G401.6 (cell line): ENCODE measurements at regions not wholly inside any gene's neighbourhood (a gene's known extent, or its start where the extent isn't known, plus 50 kb on each side); places are given as distances from the start of the nearest gene placed in this dataset.
"Not testable (repeated sequence)": the region's sequence is repeated elsewhere in the genome, so short reads cannot be mapped to it uniquely, and the experiment has no call there.

ENCODE experiments used
- FAIRE-seq: peaks from 2 replicates; lab custom pipeline; 2012; peaks lifted over from hg19 to GRCh38; lab: Jason Lieb, UNC

GRCh38 chr16:59514651-59515050 is 780.5 kb upstream of the GOT2 start:
- FAIRE-seq, result no peak

- no peak for FAIRE-seq
Measured at GRCh38 chr16:59510008-59510424, 775.9 kb upstream of the GOT2 start.

DNA sequence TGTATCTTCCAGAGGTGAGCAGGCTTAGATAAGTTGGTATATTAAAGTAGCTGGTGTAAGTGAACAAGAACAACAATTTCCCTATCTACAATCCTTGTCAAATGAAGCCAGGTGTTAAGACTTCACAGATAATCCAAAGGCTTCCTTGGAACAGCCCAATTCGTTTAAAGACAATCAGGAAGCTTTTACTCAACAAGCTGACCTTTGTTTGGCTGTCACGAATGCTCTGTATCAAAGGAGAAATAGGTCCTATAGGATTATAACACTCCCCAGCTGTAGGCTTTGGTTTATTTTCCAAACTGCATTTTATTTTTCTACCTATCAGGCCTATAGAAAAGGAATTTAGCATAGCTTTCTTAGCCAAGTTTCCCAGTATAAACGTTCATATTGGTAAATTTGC is 766.5 kb upstream of the GOT2 start:
- no peak for FAIRE-seq

DNA sequence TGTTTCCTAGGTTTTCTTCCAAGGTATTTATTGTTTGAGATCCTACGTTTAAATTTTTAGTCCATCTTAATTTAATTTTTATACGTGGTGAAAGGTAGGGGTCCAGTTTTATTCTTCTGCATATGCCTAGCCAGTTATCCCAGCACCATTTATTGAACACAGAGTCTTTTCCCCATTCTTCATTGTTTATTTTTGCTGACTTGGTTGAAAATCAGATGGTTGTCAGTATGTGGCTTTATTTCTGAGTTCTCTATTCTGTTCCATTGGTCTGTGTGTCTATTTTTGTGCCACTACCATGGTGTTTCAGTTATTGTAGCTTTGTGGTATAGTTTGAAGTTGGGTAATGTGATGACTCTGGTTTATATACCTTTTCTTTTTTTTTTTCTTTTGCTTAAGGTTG is 753.0 kb upstream of the GOT2 start:
- FAIRE-seq, result no peak

- no peak for FAIRE-seq
Measured at GRCh38 chr16:59484833-59485516, 750.9 kb upstream of the GOT2 start.

GRCh38 chr16:59478838-59479237 is 744.7 kb upstream of the GOT2 start:
- FAIRE-seq, result no peak

DNA sequence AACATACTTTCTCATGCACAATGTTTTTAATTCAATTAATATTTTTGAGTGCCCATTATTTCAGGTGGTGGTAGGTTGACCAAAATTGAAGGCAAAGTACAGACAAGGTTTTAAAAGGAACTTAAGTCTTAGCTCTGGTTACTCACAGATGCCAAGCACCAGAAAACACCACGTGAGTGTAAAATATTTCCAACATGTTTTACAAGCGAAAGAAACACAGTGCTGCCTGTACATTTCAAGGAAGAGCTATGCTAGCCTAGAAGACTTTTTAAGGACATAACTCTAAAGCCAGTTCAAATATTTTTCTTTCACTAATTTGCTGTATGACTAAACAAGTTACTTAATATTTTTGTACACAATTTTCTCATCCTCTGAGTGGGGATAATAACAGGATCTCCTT is 736.4 kb upstream of the GOT2 start:
- no peak for FAIRE-seq

DNA sequence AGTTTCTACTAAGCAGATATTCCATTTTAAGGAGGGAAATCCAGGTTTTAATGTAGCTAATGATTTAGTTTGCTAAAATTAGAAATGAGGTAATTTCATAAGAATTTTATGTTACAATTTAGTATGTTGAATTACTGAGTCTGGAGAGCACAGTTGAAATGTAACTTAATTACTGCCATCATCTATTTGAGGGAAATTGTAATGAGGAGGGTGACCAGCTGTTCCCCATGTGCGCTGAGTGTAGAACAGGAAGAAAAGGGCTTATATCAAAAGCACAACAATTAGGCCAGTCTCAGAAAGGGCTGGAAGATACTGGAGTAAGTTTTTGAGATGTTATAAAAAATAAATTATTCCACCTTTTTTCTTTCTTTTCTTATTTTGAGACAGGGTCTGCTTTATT is 735.1 kb upstream of the GOT2 start:
- FAIRE-seq, result no peak

DNA sequence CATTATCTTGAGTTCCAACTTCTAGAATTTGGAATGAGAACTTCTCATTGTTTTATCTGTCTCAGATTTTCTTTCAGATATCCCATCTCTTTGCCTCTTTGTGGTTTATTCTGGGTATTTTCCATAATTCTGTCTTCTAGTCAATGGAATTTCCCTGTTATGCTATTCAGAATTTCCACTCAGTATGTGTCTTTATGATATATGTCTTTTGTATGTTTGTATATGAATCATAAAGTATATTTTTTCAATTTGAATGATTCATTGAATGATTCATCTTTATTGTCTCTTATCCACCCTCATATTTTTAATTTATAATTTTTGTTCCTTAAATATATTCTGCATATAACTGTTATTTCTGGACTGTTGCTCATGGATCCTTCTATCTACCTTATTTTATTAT is 729.7 kb upstream of the GOT2 start:
- FAIRE-seq, result no peak

DNA sequence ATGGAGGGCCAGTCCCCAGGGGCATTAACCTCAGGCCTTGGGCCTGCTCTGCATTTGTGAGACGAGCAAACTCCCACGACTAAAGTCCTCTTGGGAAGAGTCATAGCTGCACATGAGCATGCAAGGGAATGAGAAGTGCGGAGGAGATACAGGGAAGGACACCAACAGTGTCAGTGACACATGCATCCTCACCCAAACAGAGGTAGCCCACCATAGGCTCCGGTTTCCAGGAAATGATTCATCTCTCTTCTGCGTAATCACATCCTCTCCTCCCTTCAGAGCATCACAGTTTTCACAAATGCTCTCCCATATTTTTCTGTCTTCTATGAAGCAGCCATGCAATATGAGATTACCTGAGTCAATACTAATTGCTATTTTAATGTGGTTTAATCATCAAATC is 725.7 kb upstream of the GOT2 start:
- no peak for FAIRE-seq

- no peak for FAIRE-seq
Measured at GRCh38 chr16:59455497-59455896, 721.4 kb upstream of the GOT2 start.

DNA sequence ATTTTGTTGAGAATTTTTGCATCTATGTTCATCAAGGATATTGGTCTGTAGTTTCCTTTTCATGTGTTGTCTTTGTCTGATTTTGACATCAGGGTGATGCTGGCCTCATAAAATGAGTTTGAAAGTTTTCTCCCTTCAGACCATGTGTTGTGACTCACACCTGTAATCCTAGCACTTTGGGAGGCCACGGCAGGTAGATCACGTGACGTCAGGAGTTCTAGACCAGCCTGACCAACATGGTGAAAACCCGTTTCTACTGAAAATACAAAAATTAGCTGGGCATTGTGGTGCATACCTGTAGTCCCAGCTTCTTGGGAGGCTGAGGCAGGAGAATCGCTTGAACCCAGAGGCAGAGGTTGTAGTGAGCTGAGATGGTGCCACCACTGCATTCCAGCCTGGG is 716.4 kb upstream of the GOT2 start:
- FAIRE-seq, result not testable (repeated sequence)

DNA sequence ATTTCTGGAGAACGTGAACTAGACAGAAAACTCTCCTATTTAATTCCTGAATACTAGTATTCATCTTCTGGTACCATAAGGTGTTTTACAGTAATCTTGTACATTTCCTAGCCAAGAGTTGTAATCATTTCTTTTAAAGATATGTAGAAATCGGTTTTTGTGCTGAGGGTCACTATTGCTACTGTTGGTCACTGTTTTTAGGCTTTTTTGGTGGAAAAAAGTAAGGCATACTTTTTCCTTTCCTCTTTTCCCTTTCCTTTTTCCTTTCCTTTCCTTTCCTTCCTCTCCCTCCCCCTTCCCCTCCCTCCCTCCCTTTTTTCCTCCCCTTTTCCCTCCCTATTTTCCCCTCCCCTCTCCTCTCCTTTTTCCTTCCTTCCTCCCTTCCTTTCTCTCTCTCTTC is 706.4 kb upstream of the GOT2 start:
- no peak for FAIRE-seq

DNA sequence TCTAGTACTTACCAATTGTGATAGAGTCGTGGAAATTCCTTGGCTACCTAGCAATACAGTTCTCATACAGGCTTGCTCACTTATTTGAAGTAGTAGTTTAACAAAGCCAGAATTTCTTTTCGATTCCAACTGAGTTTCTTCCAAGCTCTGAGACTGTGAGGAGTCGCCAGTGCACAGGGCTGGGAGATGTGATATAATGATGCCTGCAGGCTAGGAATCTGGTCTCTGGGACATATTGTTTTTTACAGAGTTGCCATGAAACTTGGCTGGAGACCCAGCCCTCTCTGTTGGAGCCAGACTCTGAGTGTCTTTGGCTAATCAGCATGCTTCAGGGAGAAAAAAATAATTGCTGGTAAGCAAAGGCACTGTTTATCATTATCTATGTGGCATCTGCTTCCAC is 698.8 kb upstream of the GOT2 start:
- FAIRE-seq, result no peak

GRCh38 chr16:59432276-59432675 is 698.2 kb upstream of the GOT2 start:
- FAIRE-seq, result no peak

- FAIRE-seq, result no peak
Measured at GRCh38 chr16:59424714-59425273, 690.7 kb upstream of the GOT2 start.

GRCh38 chr16:59411961-59412841 is 678.1 kb upstream of the GOT2 start:
- FAIRE-seq, result no peak

- FAIRE-seq, result no peak
Measured at GRCh38 chr16:59410451-59410850, 676.3 kb upstream of the GOT2 start.

DNA sequence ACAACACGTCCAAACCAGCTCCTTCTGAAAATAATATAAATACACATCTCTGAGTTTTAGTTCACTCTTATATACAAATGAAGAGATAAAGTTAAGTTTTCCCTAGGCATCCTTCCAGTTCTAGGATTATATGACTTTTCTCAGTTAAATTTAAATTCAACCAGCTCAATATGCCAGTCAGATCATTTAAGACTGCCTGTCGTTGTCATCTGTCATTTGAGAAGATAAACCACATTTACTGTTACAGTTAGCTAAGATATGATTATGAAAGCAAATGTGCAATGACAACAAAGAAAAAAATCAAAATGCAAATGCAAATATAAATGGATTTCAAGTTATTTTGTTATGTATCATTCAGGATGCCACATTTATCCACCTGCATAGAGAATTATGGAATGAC is 671.7 kb upstream of the GOT2 start:
- no peak for FAIRE-seq

DNA sequence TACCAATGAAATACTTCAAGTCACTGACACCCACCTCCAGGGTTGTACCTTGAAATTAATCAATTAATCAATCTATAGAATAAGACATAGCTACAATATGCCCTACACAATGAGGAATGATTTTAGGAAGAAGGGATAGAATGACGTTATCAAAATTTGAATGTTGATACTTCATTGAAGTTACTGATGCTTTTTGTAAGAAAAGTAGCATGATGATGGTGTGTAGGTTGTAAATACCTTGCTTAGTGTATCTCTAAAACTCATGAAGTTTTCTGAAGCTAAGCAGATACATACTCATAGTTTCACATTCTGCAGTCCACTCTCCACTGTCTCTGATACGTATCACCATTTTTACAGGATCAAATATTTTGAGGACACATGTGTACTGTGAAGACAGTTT is 670.4 kb upstream of the GOT2 start:
- no peak for FAIRE-seq

- FAIRE-seq, result no peak
Measured at GRCh38 chr16:59400830-59401229, 666.7 kb upstream of the GOT2 start.

GRCh38 chr16:59397638-59398037 is 663.5 kb upstream of the GOT2 start:
- FAIRE-seq, result no peak

GRCh38 chr16:59394526-59394925 is 660.4 kb upstream of the GOT2 start:
- FAIRE-seq, result no peak

- no peak for FAIRE-seq
Measured at GRCh38 chr16:59392911-59393310, 658.8 kb upstream of the GOT2 start.
